ENCODE measurements at regions not wholly inside any gene's neighbourhood (a gene's known extent, or its start where the extent isn't known, plus 50 kb on each side); places are given as distances from the start of the nearest gene placed in this dataset.

- DNase-seq, result no peak
Measured at GRCh38 chr6:126091466-126091865, 105.1 kb downstream of the TRMT11 start.

GRCh38 chr6:126093108-126093507 lies 106.8 kb downstream of the TRMT11 start:
- no peak for DNase-seq

DNA sequence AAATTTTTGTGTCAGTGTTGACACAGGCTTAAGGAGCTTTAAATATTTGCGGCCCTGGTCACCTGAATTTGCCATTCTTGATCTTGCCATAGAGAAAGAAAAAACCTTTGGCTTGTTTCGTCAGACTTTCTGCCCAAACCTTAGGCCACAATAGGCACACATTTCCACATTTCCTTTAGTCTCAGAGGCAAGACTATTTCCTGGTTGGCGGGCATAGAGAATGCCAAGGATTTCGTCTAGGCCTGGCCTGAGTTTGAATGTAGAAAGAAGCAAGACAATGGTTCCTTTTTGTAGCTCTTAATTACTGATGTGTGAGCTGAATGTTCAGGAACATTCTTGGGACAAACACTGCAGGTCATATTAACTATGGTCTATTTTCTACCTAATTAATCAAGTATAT lies 108.1 kb downstream of the TRMT11 start:
- DNase-seq, result no peak

GRCh38 chr6:126100386-126100785 lies 114.0 kb downstream of the TRMT11 start:
- no peak for DNase-seq

DNA sequence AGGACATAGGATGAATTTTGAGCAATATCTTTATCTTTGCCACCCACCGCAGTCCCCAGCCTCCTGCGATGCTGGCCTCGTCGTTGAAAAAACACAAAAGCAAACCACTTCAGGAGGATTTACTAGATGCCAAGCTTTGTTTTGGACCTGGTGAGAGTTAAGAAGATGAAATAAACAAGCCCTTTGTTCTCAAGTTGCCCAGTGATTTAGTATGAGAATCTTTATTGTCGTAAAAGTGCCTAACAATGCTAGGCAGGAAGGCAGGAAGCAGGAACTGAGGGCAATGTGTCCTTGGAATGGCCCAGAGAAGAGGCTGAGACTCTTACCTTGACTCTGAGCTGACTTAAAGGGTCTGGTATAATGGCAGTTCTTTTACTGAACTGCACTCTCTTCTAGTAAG lies 116.0 kb downstream of the TRMT11 start:
- no peak for DNase-seq

DNA sequence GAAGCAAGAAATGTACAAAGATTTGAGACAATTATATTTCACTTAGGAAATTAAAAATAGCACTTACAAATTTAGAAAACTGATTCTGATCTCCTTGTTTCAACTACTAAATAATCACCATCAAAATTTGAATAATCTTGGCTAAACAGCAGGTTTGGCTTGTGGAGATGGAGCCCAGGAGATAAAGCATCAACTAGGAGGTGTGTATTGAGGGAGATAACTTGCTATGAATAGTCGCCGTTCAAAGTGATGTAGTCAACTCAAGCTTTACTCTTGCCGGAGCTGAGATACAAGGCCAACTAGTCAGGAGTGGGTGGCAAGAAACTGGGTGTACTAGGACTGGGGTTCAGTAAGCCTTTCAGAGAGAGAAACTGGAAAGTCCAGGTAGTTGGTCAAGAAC lies 117.7 kb downstream of the TRMT11 start:
- no peak for DNase-seq

GRCh38 chr6:126107475-126108166 lies 121.3 kb downstream of the TRMT11 start:
- peak; percentile 45 for DNase-seq

- DNase-seq, result no peak
Measured at GRCh38 chr6:126110512-126111270, 124.4 kb downstream of the TRMT11 start.

DNA sequence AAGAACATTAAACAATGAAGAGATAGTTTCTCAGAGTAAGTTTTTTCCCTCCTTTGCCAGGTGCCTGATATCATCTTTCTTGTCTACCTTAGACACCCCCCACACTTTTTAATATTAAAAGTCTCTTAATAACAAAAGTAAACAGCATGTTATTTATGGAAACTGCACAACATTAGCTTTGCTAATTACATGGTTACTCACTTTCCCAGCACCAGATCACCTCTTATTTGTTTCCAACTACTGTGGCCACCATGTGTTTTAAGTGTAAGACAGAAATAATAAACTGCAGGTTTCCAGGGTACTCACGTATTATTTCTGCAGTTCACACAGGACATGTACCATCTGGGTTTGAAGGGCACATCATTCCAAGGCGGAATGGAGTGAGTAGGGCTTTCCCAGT lies 125.0 kb downstream of the TRMT11 start:
- DNase-seq, result no peak

GRCh38 chr6:126112171-126112632 lies 125.9 kb downstream of the TRMT11 start:
- peak; percentile 67 for DNase-seq

DNA sequence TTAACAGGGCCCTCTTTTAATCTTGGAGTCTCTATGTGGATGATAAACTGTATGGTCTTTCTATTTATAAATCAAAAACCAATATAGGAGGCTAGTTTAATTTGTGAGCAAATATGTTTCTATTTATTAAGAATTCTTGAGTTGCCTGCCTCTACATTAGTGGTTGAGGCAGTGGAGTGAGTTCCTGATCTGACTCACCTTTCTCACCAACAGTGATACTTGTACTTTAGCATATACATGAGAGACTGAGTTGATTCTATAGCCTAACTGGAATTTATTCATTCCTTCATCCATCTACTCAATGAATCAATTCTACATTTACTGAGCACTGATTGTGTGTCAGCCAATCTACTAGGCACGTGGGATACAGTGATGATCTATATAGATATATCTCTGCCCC lies 126.9 kb downstream of the TRMT11 start:
- no peak for DNase-seq

GRCh38 chr6:126117251-126117650 lies 130.9 kb downstream of the TRMT11 start:
- DNase-seq, result peak; percentile 43

DNA sequence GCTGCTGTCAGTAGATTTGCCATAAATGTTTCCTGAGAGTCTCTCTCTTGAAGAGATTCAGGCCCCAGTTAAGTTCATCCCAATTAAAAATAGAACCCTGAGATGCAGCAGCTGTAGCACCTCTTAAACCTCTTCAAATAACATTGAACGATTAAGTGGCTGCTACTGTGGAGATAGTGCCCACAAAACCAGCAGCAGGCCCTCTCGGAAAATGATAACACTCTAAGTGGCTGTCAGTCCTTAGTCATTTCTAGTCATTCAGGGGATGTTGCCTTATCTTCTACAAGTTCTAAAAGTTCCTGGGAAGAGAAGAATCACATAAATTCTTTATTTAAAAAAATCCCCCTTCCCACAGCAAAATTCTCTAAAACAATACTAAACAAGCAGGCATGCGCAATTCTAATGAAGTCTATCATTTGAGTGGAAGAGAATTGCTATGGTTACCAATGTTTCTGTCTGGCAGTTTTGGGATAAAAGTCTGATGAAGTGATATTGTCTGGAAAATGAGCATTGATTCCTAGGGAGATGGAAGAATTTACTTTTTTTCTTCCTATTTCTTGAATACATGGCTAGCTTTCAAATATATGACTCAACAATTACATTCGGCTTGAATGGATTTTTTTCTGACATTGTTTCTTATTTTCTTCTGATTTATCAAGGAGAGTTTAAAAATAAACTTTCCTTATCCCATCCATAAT lies 131.9 kb downstream of the TRMT11 start:
- DNase-seq, result peak; percentile 14

GRCh38 chr6:126118936-126119335 lies 132.6 kb downstream of the TRMT11 start:
- peak; percentile 19 for DNase-seq

GRCh38 chr6:126123226-126123625 lies 136.9 kb downstream of the TRMT11 start:
- no peak for DNase-seq

DNA sequence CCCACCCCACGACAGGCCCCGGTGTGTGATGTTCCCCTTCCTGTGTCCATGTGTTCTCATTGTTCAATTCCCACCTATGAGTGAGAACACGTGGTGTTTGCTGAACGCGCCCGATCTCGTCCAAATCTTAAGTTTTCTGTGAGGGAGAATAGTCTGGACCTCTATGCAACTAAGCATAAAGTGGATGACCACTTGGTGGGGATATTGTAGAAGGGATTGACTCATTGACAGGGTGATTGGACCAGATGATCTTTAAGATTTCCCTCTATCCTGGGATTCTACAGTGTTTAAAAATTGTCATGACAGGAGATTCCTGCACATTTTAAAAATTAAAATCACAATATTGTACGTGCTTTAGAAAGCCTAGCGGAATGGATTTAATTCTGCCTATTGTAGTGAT lies 141.3 kb downstream of the TRMT11 start:
- DNase-seq, result no peak

DNA sequence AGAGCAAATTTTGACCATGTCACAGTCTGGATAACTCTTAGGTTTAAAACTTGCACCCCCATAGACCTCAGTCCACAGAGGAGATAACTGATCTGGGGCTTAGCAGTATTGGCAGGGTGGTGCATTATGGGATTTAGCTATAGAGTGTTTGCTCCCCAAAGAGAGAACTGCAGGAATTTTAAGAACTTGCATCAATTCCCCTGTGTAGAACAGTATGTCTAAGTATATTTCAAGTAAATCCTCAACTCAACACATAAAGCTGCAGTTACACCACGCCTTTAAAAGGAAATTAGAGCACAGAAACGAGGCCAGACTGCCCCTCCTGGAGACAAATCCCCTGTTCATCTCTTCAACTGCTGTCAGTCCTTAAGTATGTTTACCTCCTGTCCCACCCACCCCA lies 144.9 kb downstream of the TRMT11 start:
- no peak for DNase-seq

DNA sequence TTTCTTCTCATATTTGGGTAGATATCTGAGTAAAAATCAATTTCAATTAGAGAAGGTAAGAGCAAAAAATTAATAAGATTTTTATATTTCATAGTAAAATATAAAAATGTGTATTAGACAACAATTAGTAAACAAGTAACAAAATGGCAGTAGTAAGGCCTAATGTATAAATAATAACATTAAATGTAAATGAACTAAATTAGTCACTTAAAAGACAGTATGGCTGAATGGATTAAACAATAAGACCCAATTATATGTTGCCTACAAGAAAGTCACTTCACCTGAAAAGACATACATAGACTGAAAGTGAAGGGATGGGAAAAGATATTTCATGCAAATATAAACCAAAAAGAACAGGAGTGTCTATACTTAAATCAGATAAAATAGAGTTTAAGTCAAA lies 147.6 kb downstream of the TRMT11 start:
- no peak for DNase-seq

DNA sequence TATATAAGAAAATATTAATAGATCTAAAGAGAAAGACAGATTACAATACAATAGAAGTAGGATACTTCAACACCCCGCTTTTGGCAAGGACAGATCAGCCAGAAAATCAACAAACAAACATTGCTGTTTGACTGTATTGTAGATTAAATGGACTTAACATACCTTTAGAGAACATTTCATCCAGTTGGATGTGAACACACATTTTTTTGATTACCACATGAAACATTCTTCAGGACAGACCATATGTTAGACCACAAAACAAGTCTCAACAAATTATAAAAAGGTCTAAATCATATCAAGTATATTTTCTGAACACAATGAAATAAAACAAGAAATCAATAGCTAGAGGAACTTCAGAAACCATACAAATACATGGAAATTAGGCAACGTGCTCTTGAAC lies 148.2 kb downstream of the TRMT11 start:
- no peak for DNase-seq

DNA sequence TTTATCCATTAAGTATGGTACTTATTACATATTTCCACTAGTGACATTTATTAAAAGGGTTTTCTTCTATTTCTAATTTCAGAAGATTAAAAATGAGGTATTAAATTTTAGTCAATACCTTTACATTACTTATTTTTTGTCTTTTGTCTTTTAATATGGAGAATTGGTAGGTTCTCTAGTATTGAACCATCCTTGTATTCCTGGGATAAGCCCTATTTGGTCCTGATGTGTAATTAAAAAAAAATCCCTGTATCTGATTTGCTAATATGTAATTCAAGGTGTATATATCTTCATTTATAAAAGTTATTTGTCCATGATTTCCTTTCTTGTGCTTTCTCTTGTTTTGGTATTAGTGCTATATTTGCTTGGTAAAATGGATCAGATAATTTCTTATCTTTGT lies 153.7 kb downstream of the TRMT11 start:
- no peak for DNase-seq

- no peak for DNase-seq
Measured at GRCh38 chr6:126143761-126144251, 157.5 kb downstream of the TRMT11 start.

DNA sequence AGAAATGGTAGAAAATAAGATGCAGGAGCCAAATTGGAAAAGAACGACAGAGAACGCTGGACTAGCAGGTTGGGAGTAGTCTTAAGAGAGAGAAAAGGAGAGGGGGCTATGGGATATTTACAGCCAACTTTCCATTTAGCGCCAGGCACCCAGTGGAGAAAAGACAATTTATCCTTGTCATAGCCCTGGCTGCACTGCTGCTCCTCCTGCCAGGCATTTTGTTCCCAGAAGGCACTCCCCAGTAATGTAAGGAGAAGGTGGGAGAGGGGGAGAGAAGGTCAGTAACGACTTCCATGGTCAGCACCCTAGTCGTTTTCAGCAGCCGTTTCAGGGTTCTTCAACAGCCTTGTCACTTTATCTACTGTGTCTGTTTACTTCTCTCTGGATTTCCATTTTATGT lies 159.0 kb downstream of the TRMT11 start:
- no peak for DNase-seq

GRCh38 chr6:126147291-126147815 lies 161.0 kb downstream of the TRMT11 start:
- no peak for DNase-seq

Measured in fibroblast of skin of right biceps (primary cell).